GM12875 (cell line): ENCODE measurements at regions not wholly inside any gene's neighbourhood (a gene's known extent, or its start where the extent isn't known, plus 50 kb on each side); places are given as distances from the start of the nearest gene placed in this dataset.

Experiments
- H3K4me3 ChIP-seq: one replicate; pipeline ENCODE4 v1.5.1; 2011; ENCODE audit warnings: low read depth, low read length, control low read depth
- CTCF ChIP-seq: IDR thresholded peaks from 2 replicates; pipeline ENCODE4 v1.5.1; 2011; ENCODE audit warnings: low read depth, mild to moderate bottlenecking, control low read depth, inconsistent platforms, low read length, moderate library complexity, borderline replicate concordance; ENCODE audit not compliant: insufficient read depth

GRCh38 chr2:180364719-180365118, 357.6 kb upstream of the CWC22 start:
- TF ChIP-seq CTCF: no peak
- H3K4me3 ChIP-seq: no peak overlapping the region

- no peak overlapping the region for H3K4me3 ChIP-seq
- TF ChIP-seq CTCF: no peak
These were observed 353.2 kb upstream of the CWC22 start for GRCh38 chr2:180360283-180360618.

GRCh38 chr2:180359522-180360282, 352.6 kb upstream of the CWC22 start:
- H3K4me3 ChIP-seq: no peak overlapping the region
- TF ChIP-seq CTCF: no peak

GRCh38 chr2:180358458-180358857, 351.4 kb upstream of the CWC22 start:
- no peak for TF ChIP-seq CTCF
- no peak overlapping the region for H3K4me3 ChIP-seq

GRCh38 chr2:180356676-180357075, 349.6 kb upstream of the CWC22 start:
- no peak overlapping the region for H3K4me3 ChIP-seq
- no peak for TF ChIP-seq CTCF

- no peak for TF ChIP-seq CTCF
- no peak overlapping the region for H3K4me3 ChIP-seq
These were observed 345.5 kb upstream of the CWC22 start for GRCh38 chr2:180352620-180353019.

GRCh38 chr2:180349809-180350208, 342.7 kb upstream of the CWC22 start:
- H3K4me3 ChIP-seq: no peak overlapping the region
- no peak for TF ChIP-seq CTCF
